Gastrocnemius medialis (tissue), 4 donors: ENCODE measurements at regions not wholly inside any gene's neighbourhood (a gene's known extent, or its start where the extent isn't known, plus 50 kb on each side); places are given as distances from the start of the nearest gene placed in this dataset.

Experiments
- ATAC-seq, 2 donors: fragments of 150-250 bp; one replicate each; pipeline ENCODE4 v1.9.1; 2016
- DNase-seq, 2 donors: peaks; one replicate each; pipeline ENCODE4 v3.0.0-alpha.2; 2019
- H3K27ac ChIP-seq, 4 donors: fragments of 200-600 bp; sonication (generic); 1 replicate in 1 of 4; 2 replicates in 3 of 4; pipeline ENCODE4 v1.5.1; 2016 to 2018; ENCODE audit warnings: mild to moderate bottlenecking in 2 of 4, moderate library complexity in 1 of 4
- H3K27me3 ChIP-seq, 3 donors: fragments of 200-600 bp; sonication (generic) in 2 of 3; 1 replicate in 1 of 3; 2 replicates in 2 of 3; pipeline versions ENCODE4 v1.5.1 to v1.6.0; 2016 to 2019; ENCODE audit warnings: mild to moderate bottlenecking in 1 of 3, moderate library complexity in 1 of 3
- H3K36me3 ChIP-seq, 2 donors: fragments of 200-600 bp; sonication (generic) in 1 of 2; one replicate each; pipeline ENCODE4 v1.5.1; 2017 to 2018
- H3K4me1 ChIP-seq, 2 donors: fragments of 200-600 bp; sonication (generic) in 1 of 2; one replicate each; pipeline ENCODE4 v1.5.1; 2016 to 2017; ENCODE audit warnings: mild to moderate bottlenecking in 2 of 2
- H3K4me3 ChIP-seq, 4 donors: fragments of 200-600 bp; sonication (generic) in 3 of 4; 1 replicate in 1 of 4; 2 replicates in 3 of 4; pipeline ENCODE4 v1.5.1; 2016 to 2019; ENCODE audit warnings: mild to moderate bottlenecking in 2 of 4
- H3K9me3 ChIP-seq, 3 donors: fragments of 200-600 bp; sonication (generic) in 2 of 3; 1 replicate in 1 of 3; 2 replicates in 2 of 3; pipeline ENCODE4 v1.5.1; 2016 to 2019
- CTCF ChIP-seq, 5 experiments: fragments of 450-650 bp in 3 of 5; fragments of 200-600 bp in 2 of 5; sonication (generic) in 2 of 5; IDR thresholded peaks in 4 of 5; conservative IDR thresholded peaks in 1 of 5; 1 replicate in 4 of 5; 2 replicates in 1 of 5; pipeline ENCODE4 v1.5.1; 2016 to 2019; ENCODE audit warnings: antibody characterized with exemption in 5 of 5, mild to moderate bottlenecking in 3 of 5, moderate library complexity in 3 of 5
- POLR2A ChIP-seq, 2 donors: fragments of 450-650 bp; IDR thresholded peaks; one replicate each; pipeline ENCODE4 v1.6.1; 2017; ENCODE audit warnings: antibody characterized with exemption in 2 of 2, mild to moderate bottlenecking in 2 of 2, moderate library complexity in 2 of 2
- in situ Hi-C, 4 donors: fragments of 200-750 bp; cut with MboI; loops; one replicate each; pipeline versions ENCODE4 v1.15.0 to v1.8.0; 2017; ENCODE audit warnings: low sequenced_read_pairs in 4 of 4
- intact Hi-C: fragments of 100-400 bp; cut with DNase I; formaldehyde crosslinking; loops from one replicate; pipeline ENCODE4 v1.15.1; 2023; ENCODE audit warnings: low total_unique reads

- no peak for DNase-seq
- no peaks in the 10 kb centered on the region for H3K4me1 ChIP-seq
- no peak for ATAC-seq
- no peak overlapping the region for H3K27ac ChIP-seq
- H3K9me3 ChIP-seq, result no peaks in the 10 kb centered on the region
- in situ Hi-C loops, result no loop called here
- TF ChIP-seq CTCF (IDR thresholded peaks at IDR 0.05 in 4 of 5, conservative IDR thresholded peaks at IDR 0.05 in 1 of 5), result no peak
- no peak overlapping the region for H3K4me3 ChIP-seq
- no peaks in the 10 kb centered on the region for H3K36me3 ChIP-seq
- intact Hi-C loops, result no loop called here
- no peaks in the 10 kb centered on the region for H3K27me3 ChIP-seq
Observed at GRCh38 chr7:97272237-97272975, 154.9 kb downstream of the SDHAF3 start.

- Histone ChIP-seq H3K9me3 (no peaks in the 10 kb centered on the region), H3K27ac (no peak overlapping the region), H3K4me3 (no peak overlapping the region), H3K27me3 (no peaks in the 10 kb centered on the region), H3K36me3 (no peaks in the 10 kb centered on the region), H3K4me1 (no peaks in the 10 kb centered on the region)
- DNase-seq (no peak), ATAC-seq (no peak)
- TF ChIP-seq CTCF (IDR thresholded peaks at IDR 0.05 in 4 of 5, conservative IDR thresholded peaks at IDR 0.05 in 1 of 5) (no peak), POLR2A (IDR thresholded peaks at IDR 0.05) (no peak)
- intact Hi-C loops, result no loop called here
- in situ Hi-C loops, result no loop called here
Observed at GRCh38 chr7:97275475-97275874, 158.0 kb downstream of the SDHAF3 start.

GRCh38 chr7:97280950-97281349 lies 163.5 kb downstream of the SDHAF3 start:
- DNase-seq, result no peak
- no peak for ATAC-seq
- H3K4me3 ChIP-seq, result no peak overlapping the region
- H3K9me3 ChIP-seq, result no peaks in the 10 kb centered on the region
- no peak overlapping the region for H3K27ac ChIP-seq
- H3K4me1 ChIP-seq, result no peaks in the 10 kb centered on the region
- in situ Hi-C loops, result no loop called here
- TF ChIP-seq CTCF (IDR thresholded peaks at IDR 0.05 in 4 of 5, conservative IDR thresholded peaks at IDR 0.05 in 1 of 5) (no peak), POLR2A (IDR thresholded peaks at IDR 0.05) (no peak)
- intact Hi-C loops, result no loop called here
- no peaks in the 10 kb centered on the region for H3K27me3 ChIP-seq
- no peaks in the 10 kb centered on the region for H3K36me3 ChIP-seq

GRCh38 chr7:97285348-97285747 lies 167.8 kb downstream of the SDHAF3 start:
- Histone ChIP-seq H3K4me3 (no peak overlapping the region), H3K9me3 (no peaks in the 10 kb centered on the region), H3K27ac (no peak overlapping the region), H3K4me1 (no peaks in the 10 kb centered on the region), H3K36me3 (no peaks in the 10 kb centered on the region), H3K27me3 (no peaks in the 10 kb centered on the region)
- intact Hi-C loops, result no loop called here
- no peak for ATAC-seq
- DNase-seq, result no peak
- TF ChIP-seq POLR2A (IDR thresholded peaks at IDR 0.05), result no peak
- TF ChIP-seq CTCF (IDR thresholded peaks at IDR 0.05 in 4 of 5, conservative IDR thresholded peaks at IDR 0.05 in 1 of 5), result no peak
- in situ Hi-C loops, result no loop called here

GRCh38 chr7:97293031-97293430 lies 175.5 kb downstream of the SDHAF3 start:
- Histone ChIP-seq H3K4me1 (no peaks in the 10 kb centered on the region), H3K9me3 (no peaks in the 10 kb centered on the region), H3K27me3 (no peaks in the 10 kb centered on the region), H3K36me3 (no peaks in the 10 kb centered on the region), H3K27ac (no peak overlapping the region), H3K4me3 (no peak overlapping the region)
- ATAC-seq, result no peak
- in situ Hi-C loops (no loop called here), intact Hi-C loops (no loop called here)
- TF ChIP-seq CTCF (IDR thresholded peaks at IDR 0.05 in 4 of 5, conservative IDR thresholded peaks at IDR 0.05 in 1 of 5) (no peak), POLR2A (IDR thresholded peaks at IDR 0.05) (no peak)
- no peak for DNase-seq
